ENCODE measurements at regions not wholly inside any gene's neighbourhood (a gene's known extent, or its start where the extent isn't known, plus 50 kb on each side); places are given as distances from the start of the nearest gene placed in this dataset.
A peak's percentile ranks its signal among the peaks of the same experiment; 100 is the strongest.

GRCh38 chr13:73741742-73742141, 392.5 kb downstream of the KLF12 start:
- Histone ChIP-seq H3K27me3 (ENCODE audit: control insufficient read depth in 1 of 2, insufficient read depth in 2 of 2, low read length in 2 of 2) (no peaks in the 10 kb centered on the region), H3K4me1 (ENCODE audit: insufficient read depth, low read length) (peaks cover 8% of the 10 kb centered on the region), H3K9me3 (ENCODE audit: control insufficient read depth in 1 of 2, insufficient read depth in 1 of 2, low read length in 2 of 2) (no peaks in the 10 kb centered on the region), H3K36me3 (ENCODE audit: insufficient read depth, low read length) (peaks cover 15% of the 10 kb centered on the region), H3K4me3 (ENCODE audit: low read length) (no peak overlapping the region), H3K27ac (ENCODE audit: low read depth in 1 of 2, low read length in 2 of 2) (no peak overlapping the region)
- Mint-ChIP-seq H3K4me3 (peak overlapping the region; percentile 65), H3K27me3 (no peaks in the 10 kb centered on the region), H3K4me1 (ENCODE audit: low read depth) (peaks cover 58% of the 10 kb centered on the region), H3K27ac (peak overlapping the region; percentile 74), H3K36me3 (ENCODE audit: low read depth) (peaks cover 35% of the 10 kb centered on the region), H3K9me3 (no peaks in the 10 kb centered on the region)
- ATAC-seq (ENCODE audit: poor library complexity) (peak; percentile 21), DNase-seq (no peak)
- intact Hi-C loops (cut with DNase I, micrococcal nuclease), result no loop called here
- ChIA-PET POLR2A (interaction anchor here (0.6 to 1.3 kb wide), 3 partner anchors 14 to 411 kb away, joined by 3 to 9 read pairs (median 4); no protein-coding TSS in a partner anchor), CTCF (interaction anchor here (0.8 to 0.9 kb wide), 2 partner anchors 18 to 26 kb away, joined by 3 to 4 read pairs; no protein-coding TSS in a partner anchor)
- TF ChIP-seq CTCF (IDR thresholded peaks at IDR 0.05), result no peak

DNA sequence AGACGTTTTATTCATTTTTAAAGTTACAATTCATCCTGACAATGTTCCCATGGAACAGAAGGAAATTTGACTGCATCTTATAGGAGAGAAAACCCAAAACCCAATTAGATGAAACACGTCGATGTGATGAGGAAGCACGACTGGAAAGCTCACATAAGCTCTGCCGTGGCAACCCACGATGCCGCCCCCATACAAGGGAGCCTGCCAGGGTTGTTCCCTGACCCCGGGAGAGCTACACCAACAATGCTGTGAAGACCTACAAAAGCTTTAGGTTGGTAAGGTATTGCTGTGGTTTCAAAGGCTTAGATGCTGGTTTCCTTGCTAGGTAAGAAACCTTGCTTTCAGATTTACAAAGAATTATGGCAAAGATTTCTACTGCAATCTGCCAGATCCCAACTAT, 393.1 kb downstream of the KLF12 start:
- Histone ChIP-seq H3K27me3 (ENCODE audit: control insufficient read depth in 1 of 2, insufficient read depth in 2 of 2, low read length in 2 of 2) (no peaks in the 10 kb centered on the region), H3K27ac (ENCODE audit: low read depth in 1 of 2, low read length in 2 of 2) (no peak overlapping the region), H3K9me3 (ENCODE audit: control insufficient read depth in 1 of 2, insufficient read depth in 1 of 2, low read length in 2 of 2) (no peaks in the 10 kb centered on the region), H3K4me1 (ENCODE audit: insufficient read depth, low read length) (peaks cover 8% of the 10 kb centered on the region), H3K4me3 (ENCODE audit: low read length) (no peak overlapping the region), H3K36me3 (ENCODE audit: insufficient read depth, low read length) (peaks cover 15% of the 10 kb centered on the region)
- DNase-seq (peak in 1 of 14 experiments; percentile 25), ATAC-seq (ENCODE audit: poor library complexity) (peak; percentile 39)
- peak overlapping the region; percentile 74 for H3K27ac Mint-ChIP-seq
- H3K9me3 Mint-ChIP-seq, result no peaks in the 10 kb centered on the region
- H3K4me3 Mint-ChIP-seq, result peak overlapping the region; percentile 65
- no peak for TF ChIP-seq CTCF (IDR thresholded peaks at IDR 0.05)
- ChIA-PET POLR2A (interaction anchor here (0.6 to 1.3 kb wide), 3 partner anchors 14 to 410 kb away, joined by 3 to 9 read pairs (median 4); no protein-coding TSS in a partner anchor), CTCF (interaction anchor here (0.9 kb wide), 1 partner anchor 27 kb away, joined by 3 read pairs; no protein-coding TSS in a partner anchor)
- intact Hi-C loops (cut with DNase I, micrococcal nuclease), result no loop called here
- peaks cover 37% of the 10 kb centered on the region for H3K36me3 Mint-ChIP-seq (ENCODE audit: low read depth)
- H3K4me1 Mint-ChIP-seq (ENCODE audit: low read depth), result peaks cover 55% of the 10 kb centered on the region
- H3K27me3 Mint-ChIP-seq, result no peaks in the 10 kb centered on the region

DNA sequence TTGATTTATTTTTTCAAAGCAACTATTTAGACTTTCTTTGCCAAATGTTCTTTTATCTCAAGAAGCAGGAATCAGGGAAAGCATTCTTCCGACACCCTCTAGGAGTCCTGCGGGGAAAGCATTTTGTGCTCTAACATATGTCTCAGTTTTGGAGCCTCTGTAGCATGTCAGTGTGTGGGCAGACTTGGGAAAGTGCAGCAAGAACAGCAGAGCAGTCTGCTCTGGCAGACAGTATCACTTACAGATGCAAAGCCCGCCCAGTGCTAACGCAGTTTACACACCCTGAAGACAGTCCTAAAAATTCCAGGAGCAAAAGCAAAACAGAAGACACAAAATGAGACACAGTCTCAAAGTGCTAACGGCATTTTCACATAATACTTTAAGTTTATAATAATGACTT, 393.5 kb downstream of the KLF12 start:
- Mint-ChIP-seq H3K27me3 (no peaks in the 10 kb centered on the region), H3K4me3 (peak overlapping the region; percentile 71), H3K4me1 (ENCODE audit: low read depth) (peaks cover 55% of the 10 kb centered on the region), H3K27ac (peak overlapping the region; percentile 74), H3K36me3 (ENCODE audit: low read depth) (peaks cover 33% of the 10 kb centered on the region), H3K9me3 (no peaks in the 10 kb centered on the region)
- ATAC-seq (ENCODE audit: poor library complexity), result no peak
- TF ChIP-seq CTCF (IDR thresholded peaks at IDR 0.05), result no peak
- no peak overlapping the region for H3K27ac ChIP-seq (ENCODE audit: low read depth in 1 of 2, low read length in 2 of 2)
- H3K4me3 ChIP-seq (ENCODE audit: low read length), result no peak overlapping the region
- POLR2A ChIA-PET, result interaction anchor here (1.0 to 1.3 kb wide), 2 partner anchors 13 to 25 kb away, joined by 3 to 9 read pairs; no protein-coding TSS in a partner anchor
- intact Hi-C loops (cut with DNase I, micrococcal nuclease), result no loop called here
- no peak for DNase-seq
- CTCF ChIA-PET, result interaction anchor here (0.9 kb wide), 1 partner anchor 27 kb away, joined by 3 read pairs; no protein-coding TSS in a partner anchor
- H3K4me1 ChIP-seq (ENCODE audit: insufficient read depth, low read length), result peaks cover 8% of the 10 kb centered on the region
- H3K36me3 ChIP-seq (ENCODE audit: insufficient read depth, low read length), result peaks cover 15% of the 10 kb centered on the region
- no peaks in the 10 kb centered on the region for H3K27me3 ChIP-seq (ENCODE audit: control insufficient read depth in 1 of 2, insufficient read depth in 2 of 2, low read length in 2 of 2)
- no peaks in the 10 kb centered on the region for H3K9me3 ChIP-seq (ENCODE audit: control insufficient read depth in 1 of 2, insufficient read depth in 1 of 2, low read length in 2 of 2)
